Suprapubic skin (tissue), 4 donors: ENCODE measurements at regions not wholly inside any gene's neighbourhood (a gene's known extent, or its start where the extent isn't known, plus 50 kb on each side); places are given as distances from the start of the nearest gene placed in this dataset.
"Not testable (repeated sequence)": the region's sequence is repeated elsewhere in the genome, so short reads cannot be mapped to it uniquely, and the experiment has no call there.

Source experiments
- DNase-seq, 2 donors: peaks; one replicate each; pipeline ENCODE4 v3.0.0-alpha.2; 2019; ENCODE audit warnings: low spot score in 2 of 2
- H3K27ac ChIP-seq: fragments of 200-600 bp; sonication (generic); one replicate; pipeline ENCODE4 v1.5.1; 2019
- H3K27me3 ChIP-seq: fragments of 200-600 bp; sonication (generic); one replicate; pipeline ENCODE4 v1.5.1; 2019
- H3K36me3 ChIP-seq: fragments of 200-600 bp; sonication (generic); one replicate; pipeline ENCODE4 v1.5.1; 2019
- H3K4me1 ChIP-seq: fragments of 200-600 bp; sonication (generic); one replicate; pipeline ENCODE4 v1.5.1; 2019
- H3K4me3 ChIP-seq: fragments of 200-600 bp; sonication (generic); one replicate; pipeline ENCODE4 v1.5.1; 2019; ENCODE audit warnings: mild to moderate bottlenecking
- H3K9me3 ChIP-seq: fragments of 200-600 bp; sonication (generic); one replicate; pipeline ENCODE4 v1.5.1; 2019
- EP300 ChIP-seq: sonication (generic); formaldehyde crosslinking; IDR thresholded peaks from one replicate; pipeline ENCODE4 v1.6.1; 2017; ENCODE audit warnings: antibody characterized with exemption
- POLR2A ChIP-seq, 2 donors: fragments of 450-650 bp; IDR thresholded peaks; one replicate each; pipeline ENCODE4 v1.6.1; 2017; ENCODE audit warnings: antibody characterized with exemption in 2 of 2, mild to moderate bottlenecking in 2 of 2, moderate library complexity in 2 of 2
- POLR2AphosphoS5 ChIP-seq, 3 donors: sonication (generic); formaldehyde crosslinking; IDR thresholded peaks; one replicate each; pipeline ENCODE4 v1.6.1; 2017; ENCODE audit warnings: antibody characterized with exemption in 3 of 3
- WGBS: methylation state at CpG from one replicate; pipeline ENCODE4 v1.1.5; 2018; 5-methylcytosine and 5-hydroxymethylcytosine counted together
- TF ChIP-seq, protein P1 (sequence below), 2 donors: fragments of 200-600 bp in 1 of 2; fragments of 450-650 bp in 1 of 2; sonication (generic) in 1 of 2; IDR thresholded peaks; one replicate each; pipeline ENCODE4 v1.5.1; 2016 to 2019; ENCODE audit warnings: antibody characterized with exemption in 2 of 2, mild to moderate bottlenecking in 1 of 2, moderate library complexity in 1 of 2

DNA sequence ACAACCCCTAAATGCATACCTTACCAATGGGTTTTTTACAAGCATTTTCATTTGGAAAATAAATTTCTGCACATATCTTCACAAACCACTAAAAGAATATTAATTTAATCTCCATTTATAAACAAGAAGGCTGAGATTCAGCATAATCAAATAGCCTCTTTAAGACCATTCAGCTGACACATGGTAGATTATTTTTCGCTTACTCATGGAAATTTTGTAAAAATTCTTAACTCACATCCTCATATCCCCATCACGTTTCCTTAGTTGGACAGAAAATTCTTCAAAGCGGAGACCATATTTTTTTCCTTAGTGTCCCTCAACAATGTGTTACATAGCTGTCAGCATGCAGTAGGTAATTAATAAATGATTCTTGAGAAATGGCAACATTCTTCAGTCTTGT is 439.6 kb upstream of the PTCHD4 start:
- no peaks in the 10 kb centered on the region for H3K27me3 ChIP-seq
- peaks cover 5% of the 10 kb centered on the region for H3K9me3 ChIP-seq
- TF ChIP-seq POLR2A (IDR thresholded peaks at IDR 0.05) (no peak), POLR2AphosphoS5 (IDR thresholded peaks at IDR 0.05) (no peak), EP300 (no peak)
- TF ChIP-seq, protein P1, sequence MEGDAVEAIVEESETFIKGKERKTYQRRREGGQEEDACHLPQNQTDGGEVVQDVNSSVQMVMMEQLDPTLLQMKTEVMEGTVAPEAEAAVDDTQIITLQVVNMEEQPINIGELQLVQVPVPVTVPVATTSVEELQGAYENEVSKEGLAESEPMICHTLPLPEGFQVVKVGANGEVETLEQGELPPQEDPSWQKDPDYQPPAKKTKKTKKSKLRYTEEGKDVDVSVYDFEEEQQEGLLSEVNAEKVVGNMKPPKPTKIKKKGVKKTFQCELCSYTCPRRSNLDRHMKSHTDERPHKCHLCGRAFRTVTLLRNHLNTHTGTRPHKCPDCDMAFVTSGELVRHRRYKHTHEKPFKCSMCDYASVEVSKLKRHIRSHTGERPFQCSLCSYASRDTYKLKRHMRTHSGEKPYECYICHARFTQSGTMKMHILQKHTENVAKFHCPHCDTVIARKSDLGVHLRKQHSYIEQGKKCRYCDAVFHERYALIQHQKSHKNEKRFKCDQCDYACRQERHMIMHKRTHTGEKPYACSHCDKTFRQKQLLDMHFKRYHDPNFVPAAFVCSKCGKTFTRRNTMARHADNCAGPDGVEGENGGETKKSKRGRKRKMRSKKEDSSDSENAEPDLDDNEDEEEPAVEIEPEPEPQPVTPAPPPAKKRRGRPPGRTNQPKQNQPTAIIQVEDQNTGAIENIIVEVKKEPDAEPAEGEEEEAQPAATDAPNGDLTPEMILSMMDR (IDR thresholded peaks at IDR 0.05), result no peak
- H3K27ac ChIP-seq, result no peak overlapping the region
- H3K36me3 ChIP-seq, result no peaks in the 10 kb centered on the region
- 80% methylated on average over 3 of the region's 3 CpGs for WGBS
- no peak overlapping the region for H3K4me3 ChIP-seq
- no peaks in the 10 kb centered on the region for H3K4me1 ChIP-seq
- no peak for DNase-seq

DNA sequence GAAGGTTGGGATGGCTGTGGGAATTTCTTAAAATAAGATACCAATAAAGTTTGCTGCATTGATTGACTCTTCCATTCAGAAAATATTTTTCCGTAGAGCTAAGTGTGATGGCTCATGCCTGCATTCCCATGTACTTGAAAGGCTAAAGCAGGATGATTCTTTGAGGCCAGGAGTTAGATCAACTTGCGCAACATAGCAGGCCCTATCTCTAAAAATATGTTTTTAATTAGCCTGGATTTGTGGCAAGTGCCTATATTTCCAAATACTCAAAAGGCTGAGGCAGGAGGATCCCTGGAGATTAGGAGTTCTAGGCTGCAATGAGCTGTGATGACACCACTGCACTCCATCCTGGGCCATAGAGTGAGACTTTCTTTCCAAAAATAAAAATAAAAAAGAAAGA is 431.2 kb upstream of the PTCHD4 start:
- H3K36me3 ChIP-seq, result no peaks in the 10 kb centered on the region
- H3K4me3 ChIP-seq, result no peak overlapping the region
- H3K4me1 ChIP-seq, result no peaks in the 10 kb centered on the region
- no peak for DNase-seq
- no peak overlapping the region for H3K27ac ChIP-seq
- WGBS, result 89% methylated on average over 2 of the region's 2 CpGs
- H3K9me3 ChIP-seq, result peaks cover 2% of the 10 kb centered on the region
- TF ChIP-seq POLR2AphosphoS5 (IDR thresholded peaks at IDR 0.05), result no peak
- TF ChIP-seq, protein P1 (IDR thresholded peaks at IDR 0.05), result no peak
- TF ChIP-seq POLR2A (IDR thresholded peaks at IDR 0.05), result no peak
- no peak for TF ChIP-seq EP300
- no peaks in the 10 kb centered on the region for H3K27me3 ChIP-seq

DNA sequence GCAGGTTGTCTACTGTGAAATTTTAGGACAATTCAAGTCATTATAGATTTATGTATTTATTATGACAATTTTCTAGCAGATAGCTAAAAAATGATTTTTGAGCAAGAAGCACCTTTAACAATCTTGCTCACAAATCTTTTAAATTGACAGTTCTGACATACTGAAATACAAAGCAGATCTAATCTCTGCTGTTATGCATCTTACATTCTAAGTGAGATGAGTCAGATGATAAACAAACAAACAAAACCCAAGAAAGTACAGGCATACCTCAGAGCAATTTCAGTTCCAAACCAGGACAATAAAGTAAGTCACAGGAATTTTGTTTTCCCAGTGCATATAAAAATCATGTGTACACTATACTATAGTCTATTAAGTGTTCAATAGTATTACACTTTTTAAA is 430.7 kb upstream of the PTCHD4 start:
- no peak overlapping the region for H3K27ac ChIP-seq
- H3K27me3 ChIP-seq, result no peaks in the 10 kb centered on the region
- H3K36me3 ChIP-seq, result no peaks in the 10 kb centered on the region
- H3K9me3 ChIP-seq, result no peaks in the 10 kb centered on the region
- TF ChIP-seq POLR2AphosphoS5 (IDR thresholded peaks at IDR 0.05), result no peak
- no peak for TF ChIP-seq EP300
- TF ChIP-seq POLR2A (IDR thresholded peaks at IDR 0.05), result no peak
- TF ChIP-seq, protein P1 (IDR thresholded peaks at IDR 0.05), result no peak
- H3K4me3 ChIP-seq, result no peak overlapping the region
- DNase-seq, result no peak
- H3K4me1 ChIP-seq, result no peaks in the 10 kb centered on the region

DNA sequence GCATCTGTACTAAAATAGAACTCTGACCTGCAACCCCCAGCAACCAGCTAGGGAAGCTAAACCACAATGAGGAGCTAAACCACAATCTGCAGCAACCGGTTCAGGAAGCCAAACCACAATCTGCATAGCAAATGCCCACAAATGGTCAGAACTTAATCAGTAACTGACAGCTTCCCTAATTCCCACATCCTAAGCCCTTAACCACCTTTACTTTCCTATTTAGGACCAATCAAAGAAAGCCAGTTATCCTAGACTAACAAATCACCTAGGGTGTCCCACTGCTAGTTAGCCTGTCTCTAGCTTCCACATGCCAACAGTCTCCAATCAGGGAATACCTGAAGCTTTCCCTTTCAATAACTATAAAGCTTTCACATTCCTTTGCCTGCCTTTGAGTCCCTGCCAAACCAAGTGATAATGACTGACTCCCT is 424.6 kb upstream of the PTCHD4 start:
- no peak overlapping the region for H3K27ac ChIP-seq
- TF ChIP-seq POLR2A (IDR thresholded peaks at IDR 0.05), result no peak
- TF ChIP-seq, protein P1 (IDR thresholded peaks at IDR 0.05), result no peak
- H3K4me3 ChIP-seq, result no peak overlapping the region
- no peaks in the 10 kb centered on the region for H3K9me3 ChIP-seq
- 12% methylated on average over 1 of the region's 1 CpG for WGBS
- H3K4me1 ChIP-seq, result no peaks in the 10 kb centered on the region
- no peaks in the 10 kb centered on the region for H3K36me3 ChIP-seq
- DNase-seq, result no peak
- H3K27me3 ChIP-seq, result no peaks in the 10 kb centered on the region

DNA sequence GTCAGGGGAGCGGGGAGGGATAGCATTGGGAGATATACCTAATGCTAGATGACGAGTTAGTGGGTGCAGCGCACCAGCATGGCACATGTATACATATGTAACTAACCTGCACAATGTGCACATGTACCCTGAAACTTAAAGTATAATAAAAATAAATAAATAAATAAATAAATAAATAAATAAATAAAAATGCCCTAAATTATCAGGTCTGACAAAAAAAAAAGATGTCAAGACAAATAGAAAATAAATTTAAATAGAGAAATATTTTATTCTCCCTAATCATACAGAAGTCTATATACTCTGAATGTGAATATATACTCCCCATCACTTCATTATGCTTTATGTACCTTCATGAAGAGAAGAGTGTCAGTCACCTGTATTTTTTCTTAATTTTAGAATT is 420.0 kb upstream of the PTCHD4 start:
- not testable (repeated sequence) for H3K27me3 ChIP-seq, H3K36me3 ChIP-seq, H3K9me3 ChIP-seq, H3K27ac ChIP-seq, DNase-seq, H3K4me1 ChIP-seq, H3K4me3 ChIP-seq
- WGBS, result 87% methylated on average over 3 of the region's 3 CpGs

DNA sequence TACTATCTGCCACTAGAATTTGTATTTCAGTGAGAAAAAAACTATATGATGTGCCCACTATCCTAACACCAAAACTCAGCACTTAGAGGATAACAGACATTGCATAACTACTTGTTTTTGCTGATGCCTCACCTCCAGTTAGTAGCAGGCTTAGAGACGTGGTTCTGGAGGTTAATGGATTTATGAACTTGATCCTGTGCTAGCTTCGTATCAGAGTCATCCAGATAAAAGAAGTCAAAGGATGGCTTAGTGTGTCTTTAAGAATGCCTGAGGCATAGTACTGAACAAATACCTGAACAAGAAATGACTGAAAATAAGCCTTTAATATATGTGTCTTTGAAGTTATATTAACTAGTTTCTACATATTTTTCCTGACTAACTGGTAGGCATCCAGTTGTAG is 414.9 kb upstream of the PTCHD4 start:
- no peak overlapping the region for H3K4me3 ChIP-seq
- TF ChIP-seq POLR2AphosphoS5 (IDR thresholded peaks at IDR 0.05) (no peak), EP300 (no peak), POLR2A (IDR thresholded peaks at IDR 0.05) (no peak)
- TF ChIP-seq, protein P1 (IDR thresholded peaks at IDR 0.05), result no peak
- H3K36me3 ChIP-seq, result no peaks in the 10 kb centered on the region
- no peaks in the 10 kb centered on the region for H3K9me3 ChIP-seq
- H3K4me1 ChIP-seq, result no peaks in the 10 kb centered on the region
- 53% methylated on average over 2 of the region's 2 CpGs for WGBS
- no peaks in the 10 kb centered on the region for H3K27me3 ChIP-seq
- H3K27ac ChIP-seq, result no peak overlapping the region
- no peak for DNase-seq
